ENCODE measurements at regions not wholly inside any gene's neighbourhood (a gene's known extent, or its start where the extent isn't known, plus 50 kb on each side); places are given as distances from the start of the nearest gene placed in this dataset.
"Not testable (repeated sequence)": the region's sequence is repeated elsewhere in the genome, so short reads cannot be mapped to it uniquely, and the experiment has no call there.

DNA sequence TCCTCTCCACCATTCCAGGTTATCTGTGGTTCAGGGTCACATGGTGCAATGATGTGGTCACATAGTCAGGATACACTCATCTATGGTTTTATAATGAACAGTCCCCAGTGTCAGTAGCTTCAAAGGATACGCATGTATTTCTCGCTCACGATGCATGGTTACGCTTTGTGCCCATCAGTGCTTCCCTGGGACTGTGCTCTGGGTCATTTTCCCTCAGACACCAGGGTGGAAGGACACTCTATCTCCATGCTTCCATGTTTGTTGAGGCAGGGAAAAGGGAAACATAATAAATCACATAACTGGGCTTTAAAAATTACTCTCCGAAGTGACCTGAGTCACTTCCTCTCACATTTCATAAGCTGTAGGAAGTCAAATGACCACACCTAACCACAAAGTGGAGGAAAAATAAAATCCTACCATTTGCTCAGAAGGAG is 394.8 kb upstream of the NOX3 start:
- DNase-seq (ENCODE audit: low spot score), result no peak

DNA sequence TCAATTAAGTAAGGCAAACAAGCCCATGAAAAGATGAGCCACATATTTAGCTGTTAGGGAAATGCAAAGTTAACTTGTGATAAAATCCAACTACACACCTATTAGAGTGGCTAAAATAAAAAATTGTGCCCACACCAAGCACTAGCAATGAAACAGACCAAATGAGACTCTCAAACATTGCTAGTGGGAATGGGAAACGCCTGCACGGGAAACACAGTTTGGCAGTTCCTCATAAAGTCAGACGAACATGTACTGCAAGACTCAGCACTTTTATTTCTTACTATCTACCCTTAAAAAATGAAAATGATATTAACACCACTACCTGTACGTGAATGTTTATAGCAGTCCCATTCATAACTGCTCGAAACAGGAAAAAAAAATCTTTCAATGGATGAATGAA is 392.1 kb upstream of the NOX3 start:
- no peak for DNase-seq (ENCODE audit: low spot score)

DNA sequence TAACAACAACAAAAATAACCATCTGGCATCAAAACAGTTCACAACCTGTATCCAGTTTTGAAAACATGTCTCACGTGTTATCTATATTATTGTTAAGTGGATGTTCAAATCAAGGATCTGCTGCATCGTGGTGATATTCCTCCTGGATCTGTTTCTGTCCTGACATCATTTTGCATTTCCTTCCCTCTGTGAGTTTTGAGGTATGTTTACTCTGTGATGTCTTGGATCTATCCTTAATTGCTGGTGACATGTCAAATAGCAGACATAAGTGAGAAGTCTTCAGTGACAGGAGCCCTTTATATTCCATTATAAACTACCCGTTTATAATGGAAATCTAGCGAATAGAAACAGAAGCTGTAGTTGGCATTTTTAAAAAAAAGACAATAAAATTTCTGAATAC is 381.8 kb upstream of the NOX3 start:
- no peak for DNase-seq (ENCODE audit: low spot score)

DNA sequence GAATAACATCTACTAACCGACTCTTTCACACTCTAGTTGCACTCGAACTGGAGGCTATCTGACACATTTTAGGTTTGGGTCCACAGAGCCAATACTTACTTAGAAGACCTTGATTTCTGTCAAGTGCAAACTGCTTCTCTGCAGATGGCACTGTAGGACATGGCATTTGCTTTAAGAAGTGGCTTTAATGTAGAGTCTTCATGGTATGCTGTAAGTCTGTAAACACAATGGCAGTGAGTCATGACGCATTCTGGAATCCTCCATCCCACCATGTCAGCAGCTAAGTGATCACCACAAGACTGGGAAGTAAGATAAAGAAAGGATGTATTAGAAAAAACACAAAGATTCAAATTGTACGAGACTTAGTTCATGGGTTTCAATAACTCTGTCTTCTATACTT is 377.0 kb upstream of the NOX3 start:
- DNase-seq (ENCODE audit: low spot score), result no peak

DNA sequence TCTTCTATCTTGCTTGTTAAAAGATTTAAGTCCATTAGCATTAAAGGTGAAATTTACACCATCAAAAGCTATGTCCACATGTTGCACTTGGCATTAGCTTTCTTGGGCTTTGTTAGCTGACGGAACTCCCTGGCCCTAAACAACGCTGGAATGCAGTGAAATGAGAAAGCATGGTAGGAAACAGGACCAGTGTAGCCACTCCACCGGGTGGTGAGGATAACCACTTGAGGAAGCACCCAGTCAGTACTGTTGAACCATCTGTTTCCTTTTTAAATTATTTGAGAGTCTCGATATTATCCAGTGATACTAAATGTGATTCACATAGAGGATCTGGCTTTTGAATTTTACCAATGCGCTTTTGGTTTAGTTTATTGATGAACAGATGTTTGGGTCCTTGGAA is 374.9 kb upstream of the NOX3 start:
- DNase-seq (ENCODE audit: low spot score), result no peak

- no peak for DNase-seq (ENCODE audit: low spot score)
Observed at GRCh38 chr6:155829646-155830045, 374.0 kb upstream of the NOX3 start.

- DNase-seq (ENCODE audit: low spot score), result no peak
Observed at GRCh38 chr6:155828989-155829388, 373.4 kb upstream of the NOX3 start.

- DNase-seq (ENCODE audit: low spot score), result no peak
Observed at GRCh38 chr6:155818698-155819097, 363.1 kb upstream of the NOX3 start.

- DNase-seq (ENCODE audit: low spot score), result no peak
Observed at GRCh38 chr6:155813548-155813947, 357.9 kb upstream of the NOX3 start.

GRCh38 chr6:155807243-155807642 is 351.6 kb upstream of the NOX3 start:
- no peak for DNase-seq (ENCODE audit: low spot score)

DNA sequence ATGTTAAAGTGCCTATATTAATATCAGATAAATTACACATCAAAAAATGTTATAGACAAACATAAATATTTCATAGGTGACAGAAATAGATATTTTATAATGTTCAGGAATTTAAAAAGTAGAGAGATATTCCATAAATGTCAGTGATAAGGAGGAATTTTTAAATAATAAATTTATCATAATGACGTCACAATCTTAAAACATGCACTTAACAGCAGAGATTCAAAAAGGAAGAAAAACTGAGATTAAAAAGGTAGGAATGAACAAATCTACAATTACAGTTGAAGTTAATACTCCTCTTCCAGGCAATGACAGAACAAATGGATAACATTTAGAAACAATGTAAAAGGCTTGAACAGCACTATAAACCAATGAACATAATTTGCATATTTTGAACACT is 345.4 kb upstream of the NOX3 start:
- no peak for DNase-seq (ENCODE audit: low spot score)

- not testable (repeated sequence) for DNase-seq (ENCODE audit: low spot score)
Observed at GRCh38 chr6:155798876-155799275, 343.2 kb upstream of the NOX3 start.

- no peak for DNase-seq (ENCODE audit: low spot score)
Observed at GRCh38 chr6:155795173-155795796, 339.6 kb upstream of the NOX3 start.

DNA sequence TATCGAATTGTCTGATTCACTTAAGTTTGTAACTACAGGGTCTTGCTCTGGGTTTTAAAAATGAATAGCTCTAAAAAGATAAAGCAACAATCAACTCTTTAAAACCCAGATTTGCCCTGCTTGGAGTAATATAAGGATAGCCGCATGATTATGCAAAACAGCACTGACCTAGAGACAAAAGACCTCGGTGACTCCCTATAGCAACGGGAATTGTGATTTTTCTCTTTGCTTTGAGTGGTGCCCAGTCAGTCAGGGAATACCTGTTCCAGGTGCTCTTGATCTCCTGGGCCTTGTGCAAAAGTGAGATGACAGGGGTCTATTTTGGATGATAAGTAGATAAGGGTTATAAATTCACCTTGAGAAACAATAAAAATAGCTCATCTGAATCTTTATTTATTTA is 336.3 kb upstream of the NOX3 start:
- no peak for DNase-seq (ENCODE audit: low spot score)

DNA sequence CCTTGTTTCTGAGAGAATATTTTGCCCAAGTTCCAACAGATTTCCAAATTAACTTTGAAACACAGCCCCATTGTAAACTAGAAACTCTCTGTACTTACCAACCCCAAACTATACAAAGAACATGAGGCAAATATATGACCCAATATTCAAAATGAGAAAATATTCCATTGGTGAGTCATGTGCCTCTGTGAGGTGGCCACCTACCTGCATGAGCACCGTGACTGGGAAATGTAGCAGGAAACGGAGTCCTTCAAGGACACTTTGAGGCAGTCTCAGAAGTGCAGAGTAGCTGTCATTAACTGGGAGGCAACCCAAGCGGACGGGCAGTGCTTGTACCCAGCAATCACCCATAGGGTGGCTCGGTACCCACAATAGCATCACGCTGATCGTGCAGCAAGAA is 335.5 kb upstream of the NOX3 start:
- no peak for DNase-seq (ENCODE audit: low spot score)

DNA sequence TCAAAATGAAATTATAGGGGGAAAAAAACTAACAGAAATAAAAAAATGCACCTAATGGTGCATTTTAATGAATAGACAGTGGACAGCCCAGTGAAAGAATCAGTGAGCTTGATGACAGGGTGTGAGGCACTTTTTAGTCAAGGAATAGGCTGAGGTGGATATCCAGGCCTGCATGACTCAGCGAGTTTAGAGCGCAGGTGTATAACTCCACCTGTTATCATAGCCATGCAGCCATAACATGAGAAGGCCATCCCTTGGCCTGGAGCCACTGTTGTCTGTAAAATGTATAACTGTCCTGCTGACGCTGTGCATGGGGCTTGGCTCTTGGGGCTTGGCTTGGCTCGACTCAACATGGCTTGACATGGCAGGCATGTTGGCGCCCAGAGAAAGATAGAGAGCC is 331.5 kb upstream of the NOX3 start:
- no peak for DNase-seq (ENCODE audit: low spot score)

DNA sequence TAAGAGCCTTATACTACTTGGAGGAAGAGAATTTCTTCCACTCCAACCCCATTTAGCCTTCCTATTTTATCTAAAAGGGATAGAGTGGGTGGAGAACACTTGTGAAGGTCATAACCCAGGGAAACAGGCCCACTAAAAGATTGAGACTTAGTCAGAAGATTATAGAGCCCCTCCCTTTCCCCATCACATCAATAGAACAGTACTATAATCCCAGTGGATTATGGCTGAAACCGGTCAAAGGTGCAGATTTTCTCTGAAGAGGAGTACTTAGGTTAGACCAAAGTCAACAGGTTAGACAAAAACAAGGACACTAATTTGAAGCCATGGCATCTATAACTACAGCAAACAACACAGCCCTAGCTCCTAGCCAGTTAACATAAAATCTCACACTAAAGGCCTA is 330.9 kb upstream of the NOX3 start:
- no peak for DNase-seq (ENCODE audit: low spot score)

- no peak for DNase-seq (ENCODE audit: low spot score)
Observed at GRCh38 chr6:155782739-155783459, 327.3 kb upstream of the NOX3 start.

DNA sequence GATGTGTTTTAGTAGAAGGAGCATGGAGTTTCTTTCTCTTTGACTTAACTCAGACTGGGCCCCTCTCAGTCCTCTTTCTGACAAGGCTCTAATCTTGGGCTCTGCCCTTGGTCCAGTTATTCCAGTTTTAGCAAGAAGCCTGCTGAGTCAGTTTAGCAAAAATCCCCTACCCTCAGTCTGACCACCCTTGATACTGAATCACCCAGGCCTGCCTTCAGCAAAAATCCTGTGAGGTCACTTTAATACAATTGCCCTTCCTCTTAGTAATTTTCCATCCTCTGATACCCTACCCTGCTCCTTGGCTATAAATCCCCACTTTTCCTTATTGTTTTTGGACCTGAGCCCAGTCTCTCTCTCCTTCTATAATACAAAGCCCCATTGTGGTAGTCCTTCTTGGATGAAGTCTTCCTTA is 326.7 kb upstream of the NOX3 start:
- no peak for DNase-seq (ENCODE audit: low spot score)

- no peak for DNase-seq (ENCODE audit: low spot score)
Observed at GRCh38 chr6:155779456-155779855, 323.8 kb upstream of the NOX3 start.

DNA sequence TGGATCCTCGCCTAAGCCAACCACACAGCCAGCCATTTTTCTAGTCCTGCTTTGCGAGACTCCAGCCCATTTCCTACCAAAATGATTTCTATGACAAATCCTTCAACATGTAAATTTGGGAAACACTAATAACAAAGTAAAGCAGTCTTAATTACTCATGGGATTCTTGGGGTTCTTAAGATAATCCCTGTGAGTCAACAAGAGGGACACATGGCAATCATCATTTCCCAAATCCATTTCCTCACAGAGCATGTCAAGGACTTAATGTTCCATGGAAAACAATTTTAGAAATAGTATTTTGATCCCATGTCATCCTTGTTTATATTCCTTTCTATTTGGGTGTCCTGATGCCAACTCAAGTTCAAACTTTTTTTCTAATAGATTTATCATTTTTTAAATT is 322.7 kb upstream of the NOX3 start:
- DNase-seq (ENCODE audit: low spot score), result no peak

- no peak for DNase-seq (ENCODE audit: low spot score)
Observed at GRCh38 chr6:155771822-155772221, 316.2 kb upstream of the NOX3 start.

DNA sequence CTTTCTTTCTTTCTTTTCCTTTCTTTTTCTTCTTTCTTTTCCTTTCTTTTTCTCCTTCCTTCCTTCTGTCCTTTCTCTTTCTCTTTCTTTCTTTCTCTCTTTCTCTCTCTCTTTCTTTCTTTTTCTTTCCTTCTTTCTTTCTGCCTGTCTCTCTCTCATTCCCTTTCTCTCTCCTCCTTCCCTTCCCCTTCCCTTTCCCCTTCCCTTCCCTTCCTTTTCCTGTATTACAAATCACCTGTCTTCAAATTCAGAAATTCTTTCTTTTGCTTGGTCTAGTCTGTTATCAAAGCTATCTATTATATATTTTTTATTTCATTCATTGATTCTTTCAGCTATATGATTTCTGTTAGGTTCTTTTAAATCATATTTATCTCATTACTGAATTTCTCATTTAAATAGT is 315.2 kb upstream of the NOX3 start:
- DNase-seq (ENCODE audit: low spot score), result no peak

DNA sequence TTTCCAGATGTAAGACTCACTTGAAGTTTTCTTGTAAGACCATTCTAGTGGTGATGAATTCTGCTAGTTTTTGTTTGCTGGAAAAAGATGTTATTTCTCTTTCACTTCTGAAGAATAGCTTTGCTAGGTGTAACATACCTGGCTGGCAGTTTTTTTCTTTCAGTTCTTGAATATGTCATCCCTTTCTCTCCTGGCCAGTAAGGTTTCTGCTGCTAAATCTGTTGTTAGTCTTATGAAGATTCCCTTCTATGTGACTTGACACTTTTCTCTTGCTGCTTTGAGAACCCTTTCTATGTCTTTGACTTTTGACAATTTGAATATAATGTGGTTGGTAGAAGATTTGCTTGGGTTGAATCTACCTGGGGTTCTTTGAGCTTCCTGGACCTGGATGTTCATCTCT is 314.7 kb upstream of the NOX3 start:
- DNase-seq (ENCODE audit: low spot score), result no peak
